HG03196 (cell line): ENCODE measurements at regions not wholly inside any gene's neighbourhood (a gene's known extent, or its start where the extent isn't known, plus 50 kb on each side); places are given as distances from the start of the nearest gene placed in this dataset.
"Not testable (repeated sequence)": the region's sequence is repeated elsewhere in the genome, so short reads cannot be mapped to it uniquely, and the experiment has no call there.

Source experiments
- ATAC-seq: cut with Tn5 transposase; IDR thresholded peaks from one replicate; pipeline ENCODE4 v1.9.1; 2021; ENCODE audit not compliant: unreplicated experiment

DNA sequence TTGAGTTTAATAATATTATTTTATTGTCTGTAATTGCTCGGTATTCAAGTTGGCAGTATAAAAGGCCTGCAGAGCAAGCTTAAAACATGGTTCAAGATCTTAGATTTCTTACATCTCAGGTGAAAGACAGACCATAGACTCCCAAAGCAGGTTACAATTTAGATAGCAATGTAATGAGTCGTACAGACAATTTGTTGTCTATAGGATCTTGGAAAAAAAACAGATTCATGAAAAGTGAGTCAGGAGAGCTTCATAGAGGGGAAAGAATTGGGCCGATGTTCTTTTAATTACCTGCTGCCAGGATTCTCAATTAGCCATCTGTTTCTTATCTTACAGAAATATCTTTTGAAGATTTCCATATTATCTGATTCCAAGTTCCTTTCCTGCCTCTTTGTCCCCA lies 111.5 kb upstream of the IKBKE start:
- not testable (repeated sequence) for ATAC-seq

- ATAC-seq: not testable (repeated sequence)
Observed at GRCh38 chr1:206359377-206359776, 110.9 kb upstream of the IKBKE start.

- not testable (repeated sequence) for ATAC-seq
Observed at GRCh38 chr1:206361978-206362543, 108.2 kb upstream of the IKBKE start.

DNA sequence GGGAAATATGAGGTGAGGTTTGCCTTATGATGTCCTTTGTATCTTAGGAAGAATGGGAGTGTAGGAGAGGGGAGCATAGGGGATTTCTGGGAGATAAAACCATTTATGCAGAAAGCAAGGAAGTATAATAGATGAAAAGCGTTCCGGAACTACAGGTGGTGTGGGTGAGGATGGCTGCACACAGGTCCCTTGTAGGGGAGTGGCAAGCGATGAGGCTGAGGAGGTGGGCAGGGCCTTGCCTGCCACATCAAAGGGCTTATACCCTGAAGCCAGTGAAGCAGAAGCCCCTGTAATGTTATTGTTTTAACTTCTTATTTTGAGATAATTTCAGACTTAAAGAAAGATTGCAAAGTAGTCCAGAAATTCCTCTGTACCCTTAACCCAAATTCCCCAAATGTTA lies 107.3 kb upstream of the IKBKE start:
- ATAC-seq: not testable (repeated sequence)

DNA sequence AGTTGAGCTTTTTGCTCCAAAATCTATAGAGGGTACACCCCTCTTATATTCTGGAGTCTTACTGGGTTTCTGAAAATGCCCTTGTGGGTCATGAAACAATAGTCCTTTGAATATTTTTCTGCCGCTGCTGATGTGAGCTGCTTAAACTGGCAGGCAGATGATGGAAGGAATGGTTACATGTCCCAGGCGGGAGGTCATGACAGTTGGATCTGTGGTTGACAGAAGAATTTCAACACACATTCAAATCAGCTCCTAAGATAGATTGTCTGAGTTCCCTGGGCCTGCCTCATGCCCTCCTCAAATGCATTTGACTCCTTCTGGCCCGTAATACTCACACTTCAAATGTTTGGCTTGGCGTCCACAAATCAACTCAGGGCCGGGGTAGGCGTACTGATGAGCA lies 105.0 kb upstream of the IKBKE start:
- ATAC-seq: not testable (repeated sequence)

DNA sequence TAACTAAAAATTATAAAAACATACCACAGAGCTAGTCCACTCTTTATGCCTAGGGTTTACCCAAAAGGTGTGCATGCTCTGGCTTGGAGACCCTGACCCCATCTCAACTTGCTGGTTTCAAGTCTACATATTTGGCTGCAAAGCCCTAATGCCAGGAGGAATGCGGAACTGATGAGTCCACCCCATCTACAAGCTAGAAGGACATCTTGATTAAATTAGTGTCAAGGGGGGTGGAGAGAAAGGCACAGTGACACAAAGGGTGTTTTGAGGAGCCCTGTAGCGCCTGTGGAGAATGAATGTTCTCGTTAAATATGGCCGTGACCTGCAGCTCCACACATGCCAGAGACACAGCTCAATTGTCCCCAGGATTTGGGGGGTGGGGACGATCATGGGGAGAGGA lies 104.1 kb upstream of the IKBKE start:
- ATAC-seq: not testable (repeated sequence)

DNA sequence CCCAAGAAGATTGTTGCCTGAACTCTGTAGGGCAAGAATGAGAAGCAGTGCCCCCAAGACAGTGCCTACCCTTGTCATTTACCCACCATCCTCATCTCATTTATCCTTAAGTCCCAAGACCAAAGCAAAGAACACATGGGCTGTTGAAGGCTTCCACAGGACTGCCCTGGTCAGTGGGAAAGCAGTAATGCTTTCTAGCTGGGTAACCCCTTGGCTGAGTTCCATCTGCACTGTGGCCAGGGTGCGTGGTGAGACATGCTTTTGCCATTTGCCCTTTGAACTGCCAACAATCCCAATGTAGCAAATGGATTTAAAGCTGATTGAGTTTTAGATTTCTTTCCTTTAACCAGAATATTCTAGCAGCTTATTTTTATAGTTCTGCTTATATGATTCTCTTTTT lies 103.5 kb upstream of the IKBKE start:
- not testable (repeated sequence) for ATAC-seq

DNA sequence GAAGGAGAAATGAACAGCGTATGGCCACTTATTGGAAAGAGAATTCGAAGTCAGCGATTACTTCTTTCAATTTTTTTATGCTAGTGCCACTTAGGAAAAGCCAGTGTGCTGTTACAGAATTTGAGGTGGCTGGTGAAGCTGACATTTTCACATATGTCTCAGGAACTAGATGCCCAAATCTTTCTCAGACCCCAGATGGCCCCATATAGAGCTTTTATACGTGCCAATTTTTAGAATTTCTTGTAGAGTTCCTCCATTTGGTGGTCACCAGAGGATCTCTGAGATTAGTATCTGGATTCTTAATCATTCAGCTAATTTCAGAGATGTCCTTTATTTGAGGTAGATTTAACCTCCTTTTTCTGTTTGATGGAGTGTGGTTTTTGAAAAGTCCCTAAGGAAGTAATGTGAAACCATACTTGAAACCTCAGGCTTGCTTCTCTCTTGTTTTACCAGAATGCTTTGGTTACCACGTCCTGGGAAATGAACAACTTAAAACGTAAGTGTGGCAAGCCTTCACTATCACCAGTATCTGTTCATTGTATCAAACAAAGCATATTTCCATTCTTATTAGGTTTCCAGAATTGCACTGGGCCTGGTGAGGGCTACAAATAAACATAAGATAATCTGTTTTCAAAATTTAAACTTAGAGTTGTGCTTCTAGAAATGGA lies 102.2 kb upstream of the IKBKE start:
- not testable (repeated sequence) for ATAC-seq

DNA sequence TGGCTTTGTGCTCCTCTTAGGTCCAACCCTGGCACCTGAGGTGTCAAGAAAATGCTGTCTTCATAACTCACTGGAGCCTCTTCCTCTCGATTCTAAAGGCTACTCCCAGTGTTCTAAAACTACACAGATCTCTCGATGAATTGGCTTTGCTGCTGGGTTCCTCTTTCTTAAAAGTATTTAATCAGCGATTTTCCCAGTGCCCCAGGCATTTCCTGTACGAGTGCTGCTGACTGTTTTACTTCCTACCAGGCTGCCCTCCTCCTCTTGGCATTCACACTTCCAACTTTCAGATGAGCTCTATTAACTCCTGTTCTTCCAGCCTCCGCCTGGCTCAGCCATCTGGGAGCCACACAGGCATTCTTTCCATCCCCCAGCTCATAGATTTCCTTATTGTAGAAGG lies 95.6 kb upstream of the IKBKE start:
- ATAC-seq: not testable (repeated sequence)

DNA sequence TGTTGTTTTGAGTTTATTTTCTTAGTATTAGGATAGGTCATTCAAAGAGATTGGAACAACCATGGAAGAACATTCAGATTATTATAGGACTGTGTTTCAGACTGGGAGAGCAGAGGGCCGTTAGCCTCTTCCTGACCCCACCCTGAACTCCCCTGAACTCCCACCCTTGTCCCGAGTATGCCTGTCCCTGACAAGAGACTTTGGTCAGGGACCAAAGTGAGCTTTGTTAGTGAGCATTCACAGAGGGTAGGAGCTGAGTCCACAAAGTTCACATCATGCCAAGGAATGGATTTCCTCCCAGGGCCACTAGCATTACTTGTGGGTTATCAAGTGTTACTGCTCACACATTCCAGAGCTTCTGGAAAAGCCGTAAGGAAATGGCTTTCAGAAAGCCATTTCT lies 94.7 kb upstream of the IKBKE start:
- ATAC-seq: not testable (repeated sequence)

GRCh38 chr1:206378506-206378905 lies 91.8 kb upstream of the IKBKE start:
- not testable (repeated sequence) for ATAC-seq

DNA sequence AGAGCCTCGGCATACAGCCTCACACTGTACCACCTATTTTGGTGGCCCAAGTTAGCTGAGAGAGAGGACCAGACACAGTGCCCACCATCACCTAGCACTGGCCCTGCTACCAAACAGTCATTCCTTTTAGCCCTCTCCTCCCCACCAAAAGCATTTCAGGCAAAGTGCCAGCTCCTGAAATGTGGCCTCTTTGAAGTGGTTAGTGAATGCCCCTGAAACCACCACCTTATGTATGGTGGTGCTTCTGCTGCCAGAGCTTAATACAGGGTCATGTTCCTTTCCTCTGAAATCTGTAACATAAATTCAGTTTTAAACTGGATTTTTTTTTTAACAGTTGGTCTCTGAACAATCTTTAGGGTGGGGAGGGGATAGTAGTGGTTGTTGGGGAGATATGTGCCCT lies 91.0 kb upstream of the IKBKE start:
- not testable (repeated sequence) for ATAC-seq

DNA sequence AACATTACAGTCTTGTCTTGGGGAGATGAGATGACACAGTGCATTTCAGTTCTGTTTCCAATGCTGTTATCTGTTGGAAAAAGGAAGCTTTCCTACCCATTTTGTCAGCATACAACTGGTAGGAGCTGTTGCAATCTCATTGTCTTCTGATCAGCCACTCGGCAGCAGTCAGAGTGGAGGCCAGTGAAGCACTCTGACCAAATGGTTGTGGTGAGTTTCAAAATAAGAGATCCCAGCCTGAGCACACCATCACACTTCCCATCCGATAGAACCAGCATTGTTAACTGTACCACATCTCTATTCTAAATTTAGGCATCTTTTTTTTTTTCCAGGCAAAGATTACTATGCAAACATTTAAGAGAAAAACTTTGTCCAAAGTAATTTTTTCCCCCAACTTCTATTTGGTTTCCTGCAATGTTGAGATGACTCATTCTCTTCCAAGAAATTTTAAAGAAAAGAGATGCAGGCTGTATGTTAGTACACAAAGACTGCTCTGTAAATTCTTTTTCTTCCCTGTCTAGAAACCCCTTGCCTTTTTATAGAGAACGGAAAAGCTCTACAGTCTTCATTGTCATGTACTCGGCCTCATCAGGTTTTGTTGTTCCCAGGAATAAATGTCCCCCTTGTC lies 90.0 kb upstream of the IKBKE start:
- not testable (repeated sequence) for ATAC-seq

DNA sequence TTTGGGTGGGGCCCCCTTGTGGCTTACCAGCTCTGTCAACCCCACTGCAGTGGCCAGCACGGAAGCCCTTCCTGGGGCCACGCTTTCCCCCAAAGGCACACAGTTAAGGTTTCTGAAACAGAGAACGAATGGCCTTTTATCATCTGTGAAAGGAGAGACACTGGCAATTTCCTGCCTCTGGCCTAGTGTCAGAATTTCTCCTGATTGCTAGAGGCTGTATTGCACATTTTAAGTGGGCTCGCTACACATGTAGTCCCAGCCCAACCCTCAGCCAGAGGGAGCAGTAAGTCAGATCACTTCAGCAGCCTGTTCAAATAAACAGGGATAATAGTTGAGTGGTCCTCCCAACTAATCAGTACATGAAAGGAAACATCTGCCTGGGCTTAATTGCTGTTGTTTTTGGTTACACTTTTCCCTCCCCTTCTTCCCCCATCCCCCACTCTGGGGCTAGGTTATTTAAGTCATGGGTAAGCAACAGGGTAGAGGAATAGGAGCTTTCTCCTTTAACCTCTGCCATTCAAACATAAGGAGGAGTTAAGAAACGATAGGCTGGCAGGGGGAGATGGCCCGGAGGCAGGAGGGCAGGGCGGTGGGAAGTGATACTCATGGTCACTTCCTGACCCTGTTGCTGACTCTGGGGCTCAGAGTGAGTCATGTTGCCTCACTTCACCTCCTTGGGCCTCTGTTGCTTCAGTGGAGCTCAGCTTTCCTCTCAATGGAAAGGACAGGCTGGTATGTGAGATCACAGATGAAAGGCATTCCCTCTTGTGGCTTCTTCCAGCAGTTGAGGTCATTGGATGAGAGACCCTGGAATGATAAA lies 89.3 kb upstream of the IKBKE start:
- not testable (repeated sequence) for ATAC-seq

- ATAC-seq: not testable (repeated sequence)
Observed at GRCh38 chr1:206384029-206384807, 86.1 kb upstream of the IKBKE start.

DNA sequence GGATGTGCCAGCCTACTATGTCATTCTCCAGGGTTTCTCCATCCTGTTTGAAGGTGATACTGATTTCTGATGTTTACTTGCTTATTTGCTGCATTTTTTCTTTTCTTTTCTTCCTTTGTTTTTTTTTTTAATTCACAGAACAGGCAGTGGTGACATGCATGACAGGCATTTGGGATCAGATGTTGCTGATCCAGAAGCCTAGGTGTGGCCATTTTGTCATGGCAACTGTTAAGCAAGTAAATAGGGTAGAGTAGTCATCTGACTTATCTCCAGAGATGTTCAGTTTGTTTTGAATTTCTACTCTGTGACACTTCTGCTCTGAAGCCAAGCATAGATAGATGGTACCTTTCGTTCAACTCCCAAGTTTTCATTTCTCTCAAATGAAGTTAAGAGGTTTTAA lies 85.4 kb upstream of the IKBKE start:
- ATAC-seq: not testable (repeated sequence)

- ATAC-seq: not testable (repeated sequence)
Observed at GRCh38 chr1:206387631-206388030, 82.6 kb upstream of the IKBKE start.

DNA sequence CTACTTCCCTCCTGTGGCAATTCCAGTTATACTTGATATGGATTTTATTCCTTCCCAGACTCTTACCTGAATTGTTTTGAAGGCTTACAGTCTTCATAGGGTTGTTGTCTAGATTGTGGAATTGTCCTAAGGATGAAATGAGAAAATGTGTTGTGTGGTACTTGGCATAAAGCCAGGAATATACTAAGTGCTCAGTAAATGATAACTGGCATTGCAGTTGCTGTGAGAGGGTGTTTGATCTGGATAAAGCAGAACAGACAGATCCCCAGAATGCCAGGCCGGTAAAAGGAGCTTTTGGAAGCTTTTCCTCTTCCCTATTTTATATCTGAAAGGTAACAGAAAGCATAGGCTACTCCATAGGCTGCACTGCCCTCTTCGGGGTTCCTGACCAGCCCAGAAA lies 78.4 kb upstream of the IKBKE start:
- not testable (repeated sequence) for ATAC-seq

- not testable (repeated sequence) for ATAC-seq
Observed at GRCh38 chr1:206397501-206397900, 72.8 kb upstream of the IKBKE start.

- ATAC-seq: not testable (repeated sequence)
Observed at GRCh38 chr1:206398261-206398660, 72.0 kb upstream of the IKBKE start.
